ENCODE measurements at regions not wholly inside any gene's neighbourhood (a gene's known extent, or its start where the extent isn't known, plus 50 kb on each side); places are given as distances from the start of the nearest gene placed in this dataset.
A peak's percentile ranks its signal among the peaks of the same experiment; 100 is the strongest.

GRCh38 chr22:34993548-34993947 is 72.4 kb upstream of the ISX start:
- TF ChIP-seq POLR2AphosphoS5 (IDR thresholded peaks at IDR 0.05; ENCODE audit: low read depth, low read length) (no peak), POLR2A (IDR thresholded peaks at IDR 0.05; ENCODE audit: low read depth, low read length) (no peak), TAF1 (IDR thresholded peaks at IDR 0.05; ENCODE audit: borderline replicate concordance, low read depth, low read length) (no peak)
- no peak for DNase-seq (ENCODE audit: insufficient read length)
- no peak for FAIRE-seq

GRCh38 chr22:34997633-34998299 is 68.2 kb upstream of the ISX start:
- DNase-seq (ENCODE audit: insufficient read length): no peak
- no peak for FAIRE-seq
- no peak for TF ChIP-seq TAF1 (IDR thresholded peaks at IDR 0.05; ENCODE audit: borderline replicate concordance, low read depth, low read length)
- TF ChIP-seq POLR2AphosphoS5 (IDR thresholded peaks at IDR 0.05; ENCODE audit: low read depth, low read length): no peak
- TF ChIP-seq POLR2A (IDR thresholded peaks at IDR 0.05; ENCODE audit: low read depth, low read length): no peak

GRCh38 chr22:34998921-34999320 is 67.0 kb upstream of the ISX start:
- no peak for FAIRE-seq
- no peak for DNase-seq (ENCODE audit: insufficient read length)
- no peak for TF ChIP-seq POLR2A (IDR thresholded peaks at IDR 0.05; ENCODE audit: low read depth, low read length)
- TF ChIP-seq TAF1 (IDR thresholded peaks at IDR 0.05; ENCODE audit: borderline replicate concordance, low read depth, low read length): no peak
- no peak for TF ChIP-seq POLR2AphosphoS5 (IDR thresholded peaks at IDR 0.05; ENCODE audit: low read depth, low read length)

GRCh38 chr22:35008213-35008612 is 57.7 kb upstream of the ISX start:
- TF ChIP-seq POLR2AphosphoS5 (IDR thresholded peaks at IDR 0.05; ENCODE audit: low read depth, low read length): no peak
- no peak for TF ChIP-seq POLR2A (IDR thresholded peaks at IDR 0.05; ENCODE audit: low read depth, low read length)
- TF ChIP-seq TAF1 (IDR thresholded peaks at IDR 0.05; ENCODE audit: borderline replicate concordance, low read depth, low read length): no peak
- no peak for DNase-seq (ENCODE audit: insufficient read length)
- peak; percentile 86 for FAIRE-seq

GRCh38 chr22:35010543-35010942 is 55.4 kb upstream of the ISX start:
- FAIRE-seq: no peak

GRCh38 chr22:35014812-35015211 is 51.1 kb upstream of the ISX start:
- FAIRE-seq (no peak), DNase-seq (ENCODE audit: insufficient read length) (no peak)
- no peak for TF ChIP-seq POLR2A (IDR thresholded peaks at IDR 0.05; ENCODE audit: low read depth, low read length)
- no peak for TF ChIP-seq TAF1 (IDR thresholded peaks at IDR 0.05; ENCODE audit: borderline replicate concordance, low read depth, low read length)
- no peak for TF ChIP-seq POLR2AphosphoS5 (IDR thresholded peaks at IDR 0.05; ENCODE audit: low read depth, low read length)

More at GRCh38 chr22:35010543-35010942, 55.4 kb upstream of the ISX start:
- DNase-seq (ENCODE audit: insufficient read length): no peak
- TF ChIP-seq TAF1 (IDR thresholded peaks at IDR 0.05; ENCODE audit: borderline replicate concordance, low read depth, low read length) (no peak), POLR2AphosphoS5 (IDR thresholded peaks at IDR 0.05; ENCODE audit: low read depth, low read length) (no peak), POLR2A (IDR thresholded peaks at IDR 0.05; ENCODE audit: low read depth, low read length) (no peak)

Data from GM12892 (cell line).